Sigmoid colon (tissue), 6 donors: ENCODE measurements at regions not wholly inside any gene's neighbourhood (a gene's known extent, or its start where the extent isn't known, plus 50 kb on each side); places are given as distances from the start of the nearest gene placed in this dataset.

Experiments
- DNase-seq: peaks from one replicate; pipeline ENCODE4 v3.0.0-alpha.2; 2019
- H3K27ac ChIP-seq, 4 donors: fragments of 200-600 bp; sonication (generic); one replicate each; pipeline ENCODE4 v1.5.1; 2016 to 2019; ENCODE audit warnings: mild to moderate bottlenecking in 1 of 4
- H3K27me3 ChIP-seq, 3 donors: fragments of 200-600 bp; sonication (generic); one replicate each; pipeline ENCODE4 v1.5.1; 2019; ENCODE audit warnings: mild to moderate bottlenecking in 1 of 3
- H3K36me3 ChIP-seq, 4 donors: fragments of 200-600 bp; sonication (generic); one replicate each; pipeline ENCODE4 v1.5.1; 2016 to 2019
- H3K4me1 ChIP-seq, 4 donors: fragments of 200-600 bp; sonication (generic); one replicate each; pipeline ENCODE4 v1.5.1; 2017 to 2019
- H3K4me3 ChIP-seq, 4 donors: fragments of 200-600 bp; sonication (generic); one replicate each; pipeline ENCODE4 v1.5.1; 2017 to 2019; ENCODE audit warnings: mild to moderate bottlenecking in 2 of 4, moderate library complexity in 1 of 4
- H3K9me3 ChIP-seq, 4 donors: fragments of 200-600 bp in 3 of 4; sonication (generic) in 3 of 4; one replicate each; pipeline versions ENCODE4 v1.5.1 to v1.6.1; 2013 to 2019
- EP300 ChIP-seq, 4 donors: sonication (generic); formaldehyde crosslinking; IDR thresholded peaks; one replicate each; pipeline ENCODE4 v1.6.1; 2017; ENCODE audit warnings: antibody characterized with exemption in 4 of 4
- POLR2A ChIP-seq, 2 donors: fragments of 450-650 bp; IDR thresholded peaks; one replicate each; pipeline ENCODE4 v1.6.1; 2016; ENCODE audit warnings: antibody characterized with exemption in 2 of 2, mild to moderate bottlenecking in 2 of 2, moderate library complexity in 2 of 2
- POLR2AphosphoS5 ChIP-seq, 4 donors: sonication (generic); formaldehyde crosslinking; IDR thresholded peaks; one replicate each; pipeline ENCODE4 v1.6.1; 2017; ENCODE audit warnings: antibody characterized with exemption in 4 of 4
- WGBS, 2 donors: extraction: QIAGEN DNeasy Blood & Tissue Kit; methylation state at CpG; one replicate each; pipeline ENCODE4 v1.1.7; 2013; 5-methylcytosine and 5-hydroxymethylcytosine counted together
- intact Hi-C: fragments of 100-400 bp; cut with DNase I; formaldehyde crosslinking; loops from one replicate; pipeline ENCODE4 v1.15.1; 2023
- TF ChIP-seq, protein P1 (sequence below), 4 experiments: fragments of 450-650 bp in 3 of 4; fragments of 200-600 bp in 1 of 4; IDR thresholded peaks; one replicate each; pipeline ENCODE4 v1.5.1; 2016 to 2019; ENCODE audit warnings: antibody characterized with exemption in 4 of 4, mild to moderate bottlenecking in 3 of 4, moderate library complexity in 2 of 4
- donor health status: healthy with polysubstance abuse.
- donor health status: healthy.

GRCh38 chr1:30371179-30371788 is 352.1 kb downstream of the MATN1 start:
- DNase-seq, result peak; percentile 33
- 79 to 83% methylated on average over 9 of the region's 9 CpGs for WGBS, 2 donors
- no peaks in the 10 kb centered on the region for H3K36me3 ChIP-seq
- H3K9me3 ChIP-seq, result no peaks in the 10 kb centered on the region
- H3K27me3 ChIP-seq, result peaks cover 0 to 3% (median 0%) of the 10 kb centered on the region in 3 donors
- no peaks in the 10 kb centered on the region for H3K4me1 ChIP-seq
- no peak overlapping the region for H3K4me3 ChIP-seq
- intact Hi-C loops, result no loop called here
- TF ChIP-seq POLR2AphosphoS5 (IDR thresholded peaks at IDR 0.05), result no peak
- TF ChIP-seq, protein P1, sequence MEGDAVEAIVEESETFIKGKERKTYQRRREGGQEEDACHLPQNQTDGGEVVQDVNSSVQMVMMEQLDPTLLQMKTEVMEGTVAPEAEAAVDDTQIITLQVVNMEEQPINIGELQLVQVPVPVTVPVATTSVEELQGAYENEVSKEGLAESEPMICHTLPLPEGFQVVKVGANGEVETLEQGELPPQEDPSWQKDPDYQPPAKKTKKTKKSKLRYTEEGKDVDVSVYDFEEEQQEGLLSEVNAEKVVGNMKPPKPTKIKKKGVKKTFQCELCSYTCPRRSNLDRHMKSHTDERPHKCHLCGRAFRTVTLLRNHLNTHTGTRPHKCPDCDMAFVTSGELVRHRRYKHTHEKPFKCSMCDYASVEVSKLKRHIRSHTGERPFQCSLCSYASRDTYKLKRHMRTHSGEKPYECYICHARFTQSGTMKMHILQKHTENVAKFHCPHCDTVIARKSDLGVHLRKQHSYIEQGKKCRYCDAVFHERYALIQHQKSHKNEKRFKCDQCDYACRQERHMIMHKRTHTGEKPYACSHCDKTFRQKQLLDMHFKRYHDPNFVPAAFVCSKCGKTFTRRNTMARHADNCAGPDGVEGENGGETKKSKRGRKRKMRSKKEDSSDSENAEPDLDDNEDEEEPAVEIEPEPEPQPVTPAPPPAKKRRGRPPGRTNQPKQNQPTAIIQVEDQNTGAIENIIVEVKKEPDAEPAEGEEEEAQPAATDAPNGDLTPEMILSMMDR (IDR thresholded peaks at IDR 0.05), result no peak
- no peak for TF ChIP-seq EP300 (IDR thresholded peaks at IDR 0.05)
- no peak for TF ChIP-seq POLR2A (IDR thresholded peaks at IDR 0.05)
- H3K27ac ChIP-seq, result no peak overlapping the region

DNA sequence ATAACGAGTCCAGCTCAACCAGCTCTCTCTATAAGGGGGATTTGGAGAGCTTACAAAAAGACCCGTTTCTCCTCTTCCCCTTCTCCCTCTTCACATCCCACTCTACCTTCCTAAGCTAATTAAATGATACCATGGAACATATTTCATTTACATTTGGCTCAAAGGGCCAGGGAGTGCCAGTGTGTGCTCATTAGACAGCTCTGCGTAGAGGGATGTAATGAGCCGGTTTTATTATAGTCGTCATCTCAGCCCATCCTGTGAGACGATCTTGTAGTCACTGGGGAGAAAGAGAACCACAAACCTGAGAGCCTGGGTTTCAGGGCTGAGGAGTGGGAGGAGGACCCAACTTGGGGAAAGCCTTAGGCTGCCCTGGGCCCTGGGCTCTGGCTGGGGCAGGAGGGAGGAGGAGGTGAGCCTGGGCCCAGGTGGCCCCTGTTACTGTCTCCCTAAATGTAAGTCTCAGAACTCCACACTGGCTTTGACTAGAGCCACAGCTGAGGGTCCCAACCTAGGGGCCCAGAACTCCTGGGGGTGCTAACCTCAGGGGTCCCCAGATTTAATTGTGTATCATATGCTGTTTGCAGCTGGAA is 354.6 kb downstream of the MATN1 start:
- TF ChIP-seq POLR2A (IDR thresholded peaks at IDR 0.05) (no peak), EP300 (IDR thresholded peaks at IDR 0.05) (no peak), POLR2AphosphoS5 (IDR thresholded peaks at IDR 0.05) (no peak)
- TF ChIP-seq, protein P1 (IDR thresholded peaks at IDR 0.05), result no peak
- Histone ChIP-seq H3K4me3 (no peak overlapping the region), H3K27me3 (no peaks in the 10 kb centered on the region), H3K36me3 (no peaks in the 10 kb centered on the region), H3K4me1 (no peaks in the 10 kb centered on the region), H3K27ac (no peak overlapping the region), H3K9me3 (no peaks in the 10 kb centered on the region)
- 36 to 55% methylated on average over 6 of the region's 6 CpGs for WGBS, 2 donors
- intact Hi-C loops, result no loop called here
- DNase-seq, result no peak

DNA sequence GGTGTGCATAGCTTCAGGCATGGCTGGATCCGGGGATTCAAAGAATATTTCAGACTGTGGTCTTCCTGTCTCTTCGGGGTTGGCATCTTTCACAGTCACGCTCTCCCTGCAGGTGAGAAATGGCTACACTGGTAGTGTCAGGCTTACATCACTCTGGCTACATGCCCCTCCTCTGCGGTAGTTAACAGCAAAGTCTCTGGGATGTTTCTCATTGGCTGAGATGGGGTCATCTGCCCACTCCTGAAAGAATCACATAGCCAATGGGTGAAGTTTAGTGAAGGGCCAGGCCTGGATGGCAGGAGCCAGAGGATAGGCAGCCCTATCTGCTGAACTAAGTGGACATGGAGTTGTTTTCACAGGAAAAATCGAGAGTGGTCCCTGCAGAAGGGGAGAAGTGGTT is 356.5 kb downstream of the MATN1 start:
- Histone ChIP-seq H3K36me3 (no peaks in the 10 kb centered on the region), H3K27ac (no peak overlapping the region), H3K27me3 (no peaks in the 10 kb centered on the region), H3K4me1 (no peaks in the 10 kb centered on the region), H3K4me3 (no peak overlapping the region), H3K9me3 (no peaks in the 10 kb centered on the region)
- no peak for DNase-seq
- 64 to 76% methylated on average over 5 of the region's 5 CpGs for WGBS, 2 donors
- intact Hi-C loops, result no loop called here
- TF ChIP-seq POLR2AphosphoS5 (IDR thresholded peaks at IDR 0.05) (no peak), EP300 (IDR thresholded peaks at IDR 0.05) (no peak), POLR2A (IDR thresholded peaks at IDR 0.05) (no peak)
- TF ChIP-seq, protein P1 (IDR thresholded peaks at IDR 0.05), result no peak

DNA sequence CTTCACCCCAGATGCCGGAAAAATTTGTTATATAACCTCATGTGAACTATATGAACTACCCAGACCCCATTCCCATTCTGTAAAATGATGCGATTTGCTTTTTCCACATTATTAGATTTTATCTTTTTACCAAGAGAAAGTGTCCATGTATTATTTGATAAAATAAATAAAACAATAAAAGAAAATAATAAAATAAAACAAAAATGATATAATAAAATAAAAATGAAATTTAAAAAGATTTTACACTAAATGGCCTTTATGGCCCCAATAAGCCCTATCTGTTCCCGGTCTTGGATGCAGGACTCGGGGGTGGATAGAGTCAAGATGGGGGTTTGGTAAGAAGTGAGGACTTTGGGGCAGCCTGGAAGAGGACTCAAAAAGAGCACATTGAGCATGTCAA is 357.2 kb downstream of the MATN1 start:
- no peaks in the 10 kb centered on the region for H3K36me3 ChIP-seq
- H3K9me3 ChIP-seq, result no peaks in the 10 kb centered on the region
- DNase-seq, result no peak
- WGBS, 2 donors, result 80 to 89% methylated on average over 4 of the region's 4 CpGs
- H3K4me1 ChIP-seq, result no peaks in the 10 kb centered on the region
- no peak overlapping the region for H3K27ac ChIP-seq
- TF ChIP-seq POLR2AphosphoS5 (IDR thresholded peaks at IDR 0.05), result no peak
- TF ChIP-seq, protein P1 (IDR thresholded peaks at IDR 0.05), result no peak
- no peak for TF ChIP-seq EP300 (IDR thresholded peaks at IDR 0.05)
- no peak for TF ChIP-seq POLR2A (IDR thresholded peaks at IDR 0.05)
- intact Hi-C loops, result no loop called here
- no peak overlapping the region for H3K4me3 ChIP-seq
- no peaks in the 10 kb centered on the region for H3K27me3 ChIP-seq

GRCh38 chr1:30365596-30365995 is 357.8 kb downstream of the MATN1 start:
- no peak overlapping the region for H3K27ac ChIP-seq
- no peaks in the 10 kb centered on the region for H3K4me1 ChIP-seq
- WGBS, 2 donors, result 79 to 89% methylated on average over 3 of the region's 3 CpGs
- intact Hi-C loops, result no loop called here
- H3K36me3 ChIP-seq, result no peaks in the 10 kb centered on the region
- no peak for DNase-seq
- peaks cover 0 to 3% (median 0%) of the 10 kb centered on the region in 3 donors for H3K27me3 ChIP-seq
- no peak overlapping the region for H3K4me3 ChIP-seq
- H3K9me3 ChIP-seq, result no peaks in the 10 kb centered on the region
- TF ChIP-seq POLR2AphosphoS5 (IDR thresholded peaks at IDR 0.05), result no peak
- TF ChIP-seq, protein P1 (IDR thresholded peaks at IDR 0.05), result no peak
- no peak for TF ChIP-seq EP300 (IDR thresholded peaks at IDR 0.05)
- no peak for TF ChIP-seq POLR2A (IDR thresholded peaks at IDR 0.05)
